HG02678 (cell line): ENCODE measurements at regions not wholly inside any gene's neighbourhood (a gene's known extent, or its start where the extent isn't known, plus 50 kb on each side); places are given as distances from the start of the nearest gene placed in this dataset.
"Not testable (repeated sequence)": the region's sequence is repeated elsewhere in the genome, so short reads cannot be mapped to it uniquely, and the experiment has no call there.

ENCODE experiments used
- ATAC-seq: cut with Tn5 transposase; IDR thresholded peaks from one replicate; pipeline ENCODE4 v1.9.1; 2021; ENCODE audit warnings: mild to moderate bottlenecking, moderate library complexity; ENCODE audit not compliant: unreplicated experiment

- no peak for ATAC-seq
These were observed 52.2 kb upstream of the ABCA1 start for GRCh38 chr9:104980039-104980654.

GRCh38 chr9:104981543-104982129 lies 53.7 kb upstream of the ABCA1 start:
- no peak for ATAC-seq

GRCh38 chr9:104982543-104982942 lies 54.6 kb upstream of the ABCA1 start:
- ATAC-seq, result no peak

GRCh38 chr9:104983491-104983890 lies 55.5 kb upstream of the ABCA1 start:
- no peak for ATAC-seq

- ATAC-seq, result no peak
These were observed 56.2 kb upstream of the ABCA1 start for GRCh38 chr9:104984121-104984520.

GRCh38 chr9:104984542-104984941 lies 56.6 kb upstream of the ABCA1 start:
- no peak for ATAC-seq

GRCh38 chr9:104984948-104985347 lies 57.0 kb upstream of the ABCA1 start:
- no peak for ATAC-seq

GRCh38 chr9:104986096-104986495 lies 58.1 kb upstream of the ABCA1 start:
- ATAC-seq, result no peak

GRCh38 chr9:104987743-104988142 lies 59.8 kb upstream of the ABCA1 start:
- ATAC-seq, result no peak

- ATAC-seq, result no peak
These were observed 60.6 kb upstream of the ABCA1 start for GRCh38 chr9:104988539-104988938.

- ATAC-seq, result peak; percentile 84
These were observed 63.4 kb upstream of the ABCA1 start for GRCh38 chr9:104991144-104991953.

- ATAC-seq, result no peak
These were observed 64.7 kb upstream of the ABCA1 start for GRCh38 chr9:104992659-104993058.

- no peak for ATAC-seq
These were observed 65.5 kb upstream of the ABCA1 start for GRCh38 chr9:104993291-104993963.

GRCh38 chr9:104997536-104997935 lies 69.6 kb upstream of the ABCA1 start:
- no peak for ATAC-seq

- no peak for ATAC-seq
These were observed 71.2 kb upstream of the ABCA1 start for GRCh38 chr9:104999136-104999535.

GRCh38 chr9:105000529-105000928 lies 72.6 kb upstream of the ABCA1 start:
- ATAC-seq, result not testable (repeated sequence)

- no peak for ATAC-seq
These were observed 76.6 kb upstream of the ABCA1 start for GRCh38 chr9:105004466-105005090.

- no peak for ATAC-seq
These were observed 77.2 kb upstream of the ABCA1 start for GRCh38 chr9:105005186-105005585.

- ATAC-seq, result no peak
These were observed 78.6 kb upstream of the ABCA1 start for GRCh38 chr9:105006514-105006913.

- no peak for ATAC-seq
These were observed 79.2 kb upstream of the ABCA1 start for GRCh38 chr9:105007143-105007542.

GRCh38 chr9:105010089-105010488 lies 82.1 kb upstream of the ABCA1 start:
- ATAC-seq, result not testable (repeated sequence)
